ENCODE measurements at regions not wholly inside any gene's neighbourhood (a gene's known extent, or its start where the extent isn't known, plus 50 kb on each side); places are given as distances from the start of the nearest gene placed in this dataset.
A peak's percentile ranks its signal among the peaks of the same experiment; 100 is the strongest.

DNA sequence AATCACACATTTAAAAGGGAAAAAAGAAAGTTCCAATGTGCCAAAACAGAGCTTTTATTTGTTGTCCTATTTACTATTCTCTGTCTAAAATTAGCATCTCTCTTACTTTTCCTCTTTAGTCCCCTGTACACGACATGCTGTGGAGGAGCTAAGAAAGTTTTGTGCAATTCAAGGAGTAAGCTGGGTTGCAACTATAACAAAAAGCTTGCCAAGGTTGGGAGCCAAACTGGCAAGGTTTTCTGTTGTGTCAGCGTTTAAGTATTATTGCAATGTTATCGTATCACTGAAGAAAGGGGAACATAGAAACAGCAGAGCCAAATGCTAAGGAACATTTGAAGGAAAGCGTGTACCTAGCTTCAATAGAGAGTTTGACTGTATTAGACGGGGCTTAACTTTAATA, 680.8 kb downstream of the CETN3 start:
- no peak overlapping the region for H3K4me3 ChIP-seq (ENCODE audit: low read length)
- no peak for TF ChIP-seq CTCF (IDR thresholded peaks at IDR 0.05; ENCODE audit: insufficient read depth, low read depth, low read length, missing control alignments)
- DNase-seq (ENCODE audit: low read depth): no peak

DNA sequence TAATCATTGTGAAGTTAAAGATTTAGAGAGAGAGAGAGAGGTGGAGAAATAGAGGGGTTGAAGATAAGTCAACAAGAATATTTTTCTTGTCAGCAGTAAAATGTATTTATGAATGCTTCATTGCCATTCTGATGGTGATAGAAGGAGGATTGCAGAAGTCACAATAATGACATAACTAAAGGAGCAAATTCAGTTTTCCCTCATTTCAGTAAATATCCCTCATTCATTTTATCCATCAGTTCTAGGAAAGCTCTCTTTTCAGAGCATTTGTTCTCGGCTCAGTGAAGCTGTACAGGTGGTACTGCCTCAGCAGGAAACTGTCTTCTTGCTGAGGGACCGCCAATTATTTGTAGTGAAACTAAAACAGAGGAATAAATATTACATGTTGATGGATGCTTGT, 681.4 kb downstream of the CETN3 start:
- no peak for DNase-seq (ENCODE audit: low read depth)
- no peak for TF ChIP-seq CTCF (IDR thresholded peaks at IDR 0.05; ENCODE audit: insufficient read depth, low read depth, low read length, missing control alignments)
- no peak overlapping the region for H3K4me3 ChIP-seq (ENCODE audit: low read length)

DNA sequence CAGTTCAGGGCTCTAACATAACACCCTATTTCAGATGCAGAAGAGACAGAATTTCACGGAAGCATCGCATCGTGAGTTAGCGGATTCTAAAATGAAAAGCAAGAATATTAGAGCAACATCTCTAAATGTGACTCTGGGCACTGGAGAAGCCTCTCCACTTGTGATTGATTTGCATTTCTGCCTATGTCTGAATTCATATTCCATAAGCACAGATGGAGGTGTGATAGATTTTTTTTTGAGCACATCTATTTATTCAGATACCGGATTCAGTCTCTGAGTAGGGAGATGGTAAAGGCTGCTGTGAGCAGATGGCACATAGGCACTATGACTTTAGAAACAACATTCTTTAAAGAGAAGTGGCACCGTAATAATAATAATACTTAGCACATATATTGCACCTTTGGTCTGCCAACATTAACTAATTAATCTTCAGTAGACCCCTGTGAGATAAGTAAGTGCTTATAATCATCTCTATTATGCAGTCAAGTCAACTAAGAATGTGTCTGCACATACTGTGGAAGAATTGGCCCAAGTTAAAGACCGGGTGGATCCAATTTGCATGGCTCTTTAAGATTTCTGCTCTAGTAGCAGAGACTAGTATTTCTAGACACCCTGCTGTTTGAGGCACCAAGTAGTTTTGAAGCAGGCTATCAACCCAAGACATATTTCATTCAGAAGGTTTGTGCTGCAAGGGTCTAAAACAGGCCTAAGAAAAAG, 685.0 kb downstream of the CETN3 start:
- no peak overlapping the region for H3K4me3 ChIP-seq (ENCODE audit: low read length)
- no peak for DNase-seq (ENCODE audit: low read depth)
- no peak for TF ChIP-seq CTCF (IDR thresholded peaks at IDR 0.05; ENCODE audit: insufficient read depth, low read depth, low read length, missing control alignments)

DNA sequence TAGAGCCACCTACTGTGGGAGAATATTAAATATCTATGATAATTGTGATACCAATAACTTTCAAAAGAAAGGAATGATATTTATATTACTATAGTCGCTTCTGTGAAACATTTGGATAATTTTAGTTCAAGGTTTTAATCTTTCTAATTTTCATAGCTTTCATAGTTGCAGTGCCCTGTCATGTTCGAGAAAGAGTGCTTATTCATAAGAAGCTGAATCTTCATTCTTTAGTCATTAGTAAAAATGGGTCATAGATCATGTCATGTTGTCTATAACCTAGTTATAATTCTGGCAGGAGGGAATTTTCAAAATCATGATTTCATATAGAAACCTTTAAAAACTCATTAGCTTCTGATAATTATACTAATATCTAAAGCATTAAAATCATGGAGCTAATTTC, 685.6 kb downstream of the CETN3 start:
- DNase-seq (ENCODE audit: low read depth): peak; percentile 13
- H3K4me3 ChIP-seq (ENCODE audit: low read length): no peak overlapping the region
- no peak for TF ChIP-seq CTCF (IDR thresholded peaks at IDR 0.05; ENCODE audit: insufficient read depth, low read depth, low read length, missing control alignments)

- TF ChIP-seq CTCF (IDR thresholded peaks at IDR 0.05; ENCODE audit: insufficient read depth, low read depth, low read length, missing control alignments): no peak
- no peak overlapping the region for H3K4me3 ChIP-seq (ENCODE audit: low read length)
- DNase-seq (ENCODE audit: low read depth): no peak
Measured at GRCh38 chr5:89722538-89722937, 687.0 kb downstream of the CETN3 start.

GRCh38 chr5:89721931-89722330, 687.6 kb downstream of the CETN3 start:
- no peak for DNase-seq (ENCODE audit: low read depth)
- no peak for TF ChIP-seq CTCF (IDR thresholded peaks at IDR 0.05; ENCODE audit: insufficient read depth, low read depth, low read length, missing control alignments)
- H3K4me3 ChIP-seq (ENCODE audit: low read length): no peak overlapping the region

GRCh38 chr5:89721353-89721752, 688.2 kb downstream of the CETN3 start:
- no peak overlapping the region for H3K4me3 ChIP-seq (ENCODE audit: low read length)
- TF ChIP-seq CTCF (IDR thresholded peaks at IDR 0.05; ENCODE audit: insufficient read depth, low read depth, low read length, missing control alignments): no peak
- DNase-seq (ENCODE audit: low read depth): no peak
